SIG-M5 (cell line): ENCODE measurements at regions not wholly inside any gene's neighbourhood (a gene's known extent, or its start where the extent isn't known, plus 50 kb on each side); places are given as distances from the start of the nearest gene placed in this dataset.
"Not testable (repeated sequence)": the region's sequence is repeated elsewhere in the genome, so short reads cannot be mapped to it uniquely, and the experiment has no call there.

Experiments used
- DNase-seq: peaks from one replicate; lab custom pipeline; 2025; lab: John Stamatoyannopoulos, UW

DNA sequence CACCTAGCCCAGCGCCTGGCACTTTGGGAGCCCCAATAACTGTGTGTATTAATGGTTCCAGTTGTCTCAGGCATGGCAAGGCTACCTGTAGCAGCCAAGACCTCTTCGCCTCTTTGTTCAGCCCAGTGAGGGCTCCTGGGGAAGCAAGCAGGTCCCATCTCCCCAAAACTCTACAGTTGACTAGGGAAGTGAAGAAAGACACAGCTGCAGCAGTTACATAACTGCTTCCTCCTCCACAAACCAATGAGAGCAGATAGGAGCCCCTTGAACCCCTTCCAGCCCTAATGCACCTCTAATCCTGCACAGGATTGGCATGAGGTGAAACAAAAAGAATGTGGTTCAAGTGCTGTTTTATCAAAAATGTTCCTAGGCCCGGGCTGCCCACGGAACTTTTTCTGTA is 100.5 kb downstream of the SYF2 start:
- no peak for DNase-seq

DNA sequence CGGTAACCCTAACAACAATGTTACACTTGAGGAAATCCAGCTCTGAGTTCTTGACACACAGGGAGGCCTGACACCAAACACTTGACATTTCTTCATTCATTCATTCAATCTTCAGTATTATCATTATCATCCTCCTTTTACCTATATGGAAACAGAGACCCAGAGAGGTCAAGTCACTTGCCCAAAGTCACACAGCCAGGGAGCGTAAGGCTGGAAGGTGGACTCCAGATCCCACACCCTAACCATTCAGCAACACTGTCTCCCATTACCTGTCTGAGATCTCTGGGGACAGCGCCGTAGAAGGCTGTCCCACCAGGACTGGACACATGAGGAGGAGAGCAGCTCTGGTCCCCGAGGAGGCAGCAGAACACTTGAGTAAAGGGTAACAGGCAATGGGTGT is 101.4 kb downstream of the SYF2 start:
- DNase-seq, result no peak

- no peak for DNase-seq
These were observed 102.9 kb downstream of the SYF2 start for GRCh38 chr1:25129380-25129779.

DNA sequence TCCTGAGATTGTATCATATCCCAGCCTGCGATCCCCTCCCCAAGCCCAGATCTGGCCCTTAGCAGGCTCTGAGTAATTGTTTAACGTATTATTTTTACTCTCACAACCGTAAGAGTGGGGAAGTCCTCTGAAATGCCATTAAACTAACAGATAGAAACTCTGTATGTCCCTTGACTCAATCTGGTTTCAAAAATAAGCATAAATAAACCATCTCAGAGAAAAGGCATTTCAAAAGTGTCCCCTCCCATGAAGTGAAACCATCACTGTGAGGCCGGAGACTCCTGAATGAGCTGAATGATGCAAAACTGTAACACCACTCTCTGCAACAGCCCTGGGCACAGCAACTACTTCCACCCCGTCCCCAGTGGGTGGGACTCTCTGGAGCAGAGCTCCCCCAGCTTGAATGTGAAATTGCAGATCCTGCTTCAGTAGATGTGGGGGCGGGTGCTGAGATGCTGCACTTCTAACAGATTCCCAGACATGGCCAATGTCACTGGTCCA is 104.1 kb downstream of the SYF2 start:
- DNase-seq, result no peak

DNA sequence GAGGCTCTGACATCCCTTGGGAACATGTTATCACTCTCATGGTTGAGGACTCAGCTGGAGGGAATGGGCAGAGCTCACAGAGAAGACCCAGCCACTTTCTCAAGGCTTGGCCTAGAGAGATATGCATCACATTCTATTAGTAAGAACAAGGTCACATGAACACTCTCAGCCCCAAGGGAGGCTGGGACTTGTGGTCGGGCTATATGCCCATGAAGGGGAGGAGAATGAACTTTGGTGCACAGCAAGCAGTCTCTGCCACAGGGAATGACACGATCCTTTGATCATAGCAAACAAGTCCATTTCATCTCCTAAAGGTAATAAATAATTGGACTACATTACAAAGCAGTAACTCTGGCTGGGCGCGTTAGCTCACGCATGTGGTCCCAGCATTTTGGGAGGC is 105.7 kb downstream of the SYF2 start:
- no peak for DNase-seq

DNA sequence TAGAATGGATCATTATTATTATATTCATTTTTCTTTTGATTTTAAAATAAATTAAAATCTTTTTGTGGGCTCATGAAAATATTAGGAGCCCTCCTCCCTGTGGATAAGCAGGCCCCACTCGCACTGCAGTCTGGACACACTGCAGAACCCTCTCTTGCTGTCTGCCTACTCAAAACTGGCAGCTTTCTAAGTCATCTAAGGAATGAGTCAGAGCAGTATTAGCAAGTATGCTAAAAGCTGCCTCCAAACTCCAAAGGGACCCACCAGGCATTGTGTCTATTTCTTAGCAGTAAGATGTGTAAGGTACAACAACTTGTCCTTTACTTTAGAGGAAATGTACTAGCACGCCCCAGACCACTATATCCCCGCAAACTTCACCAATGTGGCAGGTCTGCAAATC is 108.8 kb downstream of the SYF2 start:
- DNase-seq, result no peak

DNA sequence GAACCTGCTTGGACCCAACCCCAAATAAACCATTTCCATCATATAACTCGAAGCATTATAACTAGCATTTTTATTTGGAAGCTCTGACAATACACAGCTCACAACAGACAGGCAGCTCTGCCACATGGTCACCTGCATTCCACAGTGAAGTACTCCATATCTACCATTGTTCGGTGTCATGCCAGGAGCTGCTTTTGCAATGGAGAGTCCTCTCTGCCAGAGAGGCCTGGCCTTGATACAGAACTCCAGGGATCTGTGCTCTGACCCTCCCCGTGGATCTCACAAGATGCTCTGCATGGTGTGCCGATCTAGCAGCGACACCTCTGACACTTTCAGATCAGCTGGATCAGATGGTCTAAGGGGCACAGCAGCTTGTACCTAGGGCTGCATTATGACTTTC is 109.6 kb downstream of the SYF2 start:
- no peak for DNase-seq

- DNase-seq, result no peak
These were observed 112.0 kb downstream of the SYF2 start for GRCh38 chr1:25120281-25120680.

DNA sequence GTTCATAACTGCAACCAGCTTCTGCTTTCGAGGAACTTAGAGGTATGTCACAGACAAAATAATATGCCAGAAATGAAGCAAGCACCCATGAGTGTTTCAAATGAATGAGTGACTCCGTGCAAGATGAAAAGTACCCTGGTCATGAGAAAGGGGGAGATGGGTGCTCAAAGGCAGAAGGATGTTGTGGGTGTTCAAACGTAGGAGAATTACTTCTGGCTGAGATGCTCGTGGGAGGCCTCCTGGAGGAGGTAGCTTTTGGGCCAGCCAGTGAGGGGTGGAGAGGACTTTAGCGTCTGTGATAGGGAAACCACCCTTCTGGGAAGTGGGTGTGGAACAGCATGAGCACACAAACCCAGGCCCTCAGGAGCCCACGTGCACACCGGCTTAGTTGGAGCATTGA is 113.8 kb downstream of the SYF2 start:
- no peak for DNase-seq

DNA sequence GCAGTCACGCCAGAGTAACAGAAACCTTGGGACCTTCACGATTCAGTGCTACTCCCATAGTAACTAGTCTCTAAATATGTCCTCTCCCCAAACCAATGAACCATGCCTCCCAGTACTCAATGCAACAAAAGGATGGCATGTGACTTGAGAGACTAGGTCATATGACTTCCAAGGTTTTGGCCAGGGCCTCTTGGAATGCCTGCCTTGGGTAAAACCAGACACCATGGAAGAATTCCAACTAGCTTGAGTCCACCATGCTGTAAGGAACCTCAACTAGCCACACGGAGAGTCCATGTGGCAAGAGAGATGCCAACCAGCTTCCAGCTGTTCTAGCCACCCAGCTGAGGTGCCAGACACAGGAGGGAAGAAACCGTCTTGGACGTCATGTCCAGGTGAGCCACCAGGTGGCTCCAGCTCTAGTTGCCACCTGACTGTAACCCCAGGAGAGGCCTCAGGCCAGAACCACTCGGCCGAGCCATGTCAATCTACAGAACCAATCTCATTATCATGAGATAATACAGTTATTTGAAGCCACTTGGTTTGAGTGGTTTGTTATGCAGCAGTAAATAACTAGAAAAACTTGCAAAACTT is 115.0 kb downstream of the SYF2 start:
- no peak for DNase-seq

DNA sequence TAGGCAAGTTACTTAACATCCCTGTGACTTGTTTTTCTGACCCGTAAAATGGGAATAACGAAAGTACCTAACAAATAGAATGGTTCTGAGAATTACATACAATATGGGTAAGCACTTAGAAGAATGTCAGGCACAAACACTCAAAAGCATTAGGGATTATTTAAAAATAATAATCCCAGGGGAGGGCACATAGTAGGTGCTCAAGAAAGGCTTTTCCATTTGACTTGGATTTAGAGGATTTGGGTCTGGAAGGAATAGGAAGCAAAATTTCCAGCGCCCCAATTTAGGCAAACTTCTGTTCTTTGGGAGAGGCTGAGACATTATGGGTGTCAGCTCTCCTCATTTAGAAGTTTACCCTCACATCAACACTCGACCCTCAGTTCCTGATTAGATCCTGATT is 115.5 kb downstream of the SYF2 start:
- no peak for DNase-seq

GRCh38 chr1:25116117-25116516 is 116.2 kb downstream of the SYF2 start:
- not testable (repeated sequence) for DNase-seq

GRCh38 chr1:25113731-25114130 is 118.6 kb downstream of the SYF2 start:
- DNase-seq, result no peak

DNA sequence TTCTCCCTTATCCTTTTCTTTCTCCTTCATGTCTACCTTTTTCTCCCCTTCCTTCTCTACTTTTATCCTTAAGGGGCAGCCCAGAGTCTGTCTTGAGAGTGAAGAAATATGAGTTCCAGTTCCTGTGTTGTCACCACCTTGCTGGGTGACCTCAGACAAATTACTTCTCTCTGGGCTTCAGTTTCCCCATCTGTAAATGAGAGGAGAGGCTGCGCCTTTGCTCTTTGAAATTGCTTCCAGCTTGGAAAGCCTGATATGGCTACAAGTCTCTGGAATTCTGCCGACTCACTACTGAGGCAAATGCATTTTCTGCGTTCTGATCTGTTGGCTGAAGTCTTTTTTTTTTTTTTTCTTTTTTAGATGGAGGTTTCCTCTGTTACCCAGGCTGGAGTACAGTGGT is 119.2 kb downstream of the SYF2 start:
- DNase-seq, result no peak

DNA sequence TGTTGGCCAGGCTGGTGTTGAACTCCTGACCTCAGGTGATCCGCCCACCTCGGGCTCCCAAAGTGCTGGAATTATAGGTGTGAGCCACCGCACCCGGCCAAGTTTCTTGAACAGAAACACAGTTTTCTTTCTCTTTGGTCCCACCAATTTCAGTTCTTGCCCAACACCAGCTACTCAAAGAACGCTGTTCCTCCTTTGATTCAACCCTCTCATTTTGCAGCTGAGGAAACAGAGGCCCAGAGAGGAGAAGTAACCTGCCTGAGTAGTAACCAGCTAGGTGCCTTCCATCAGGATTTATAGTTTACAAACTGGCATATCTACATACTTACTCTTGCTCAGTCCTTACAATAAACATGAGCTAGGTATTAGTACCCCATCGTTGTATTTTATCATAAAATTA is 119.9 kb downstream of the SYF2 start:
- no peak for DNase-seq

DNA sequence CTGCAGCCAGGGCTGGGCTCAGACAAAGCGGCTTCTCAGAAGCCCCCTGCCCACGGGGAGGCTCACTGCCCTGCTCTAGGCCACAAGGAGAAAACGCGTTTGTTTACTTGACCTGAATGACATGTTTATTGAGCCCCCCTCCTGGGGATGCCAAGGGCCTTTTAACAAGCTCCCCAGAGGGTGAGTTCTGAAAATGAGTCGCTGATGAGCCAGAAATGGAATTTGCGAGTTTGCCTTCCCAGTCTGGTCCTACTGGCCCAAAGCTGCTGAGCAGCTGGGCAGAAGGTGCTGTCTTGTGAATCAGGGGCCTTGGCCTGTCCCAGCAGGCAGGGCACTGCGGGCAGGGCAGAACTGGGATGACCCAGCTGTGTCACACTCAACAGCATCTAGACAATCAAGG is 120.6 kb downstream of the SYF2 start:
- no peak for DNase-seq

DNA sequence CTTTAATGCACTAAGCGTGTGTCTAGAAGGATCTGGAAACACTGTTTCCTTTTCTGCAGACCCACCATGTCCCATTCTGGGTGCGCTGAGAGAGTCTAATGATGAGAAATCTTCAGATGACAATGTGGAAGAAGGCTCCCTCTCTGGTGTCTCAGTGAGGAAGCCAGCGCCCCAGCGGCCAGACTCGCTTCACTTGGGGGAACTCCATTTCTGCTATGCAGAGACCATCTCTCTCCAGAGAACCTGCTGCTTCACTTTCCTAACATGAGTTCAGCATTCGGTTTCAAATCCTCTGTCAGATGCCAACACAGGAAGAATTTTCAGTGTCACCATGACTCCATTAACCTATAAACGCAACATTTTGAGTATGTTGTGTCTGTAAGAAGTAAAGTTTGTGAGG is 121.8 kb downstream of the SYF2 start:
- DNase-seq, result no peak

- DNase-seq, result no peak
These were observed 122.3 kb downstream of the SYF2 start for GRCh38 chr1:25110036-25110435.

DNA sequence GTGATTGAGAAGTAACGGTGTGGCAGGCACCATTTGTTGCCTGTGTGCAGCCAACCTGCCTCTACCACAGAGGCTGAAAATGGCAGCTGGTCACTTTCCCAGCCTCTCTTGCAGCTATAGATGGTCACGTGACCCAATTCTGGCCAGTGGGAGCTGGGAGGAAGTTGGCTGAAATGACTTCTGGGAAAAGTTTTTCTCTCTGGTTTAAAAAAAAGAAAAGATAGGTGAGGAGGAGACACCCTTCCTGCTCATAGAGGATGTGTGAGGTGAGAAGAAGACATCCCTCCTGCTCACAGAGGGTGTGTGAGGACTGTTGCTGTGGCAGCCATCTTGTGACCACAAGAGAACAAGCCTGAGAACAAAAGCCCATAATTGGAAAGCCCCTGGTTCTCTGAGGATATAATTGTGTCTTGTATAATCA is 122.8 kb downstream of the SYF2 start:
- no peak for DNase-seq

DNA sequence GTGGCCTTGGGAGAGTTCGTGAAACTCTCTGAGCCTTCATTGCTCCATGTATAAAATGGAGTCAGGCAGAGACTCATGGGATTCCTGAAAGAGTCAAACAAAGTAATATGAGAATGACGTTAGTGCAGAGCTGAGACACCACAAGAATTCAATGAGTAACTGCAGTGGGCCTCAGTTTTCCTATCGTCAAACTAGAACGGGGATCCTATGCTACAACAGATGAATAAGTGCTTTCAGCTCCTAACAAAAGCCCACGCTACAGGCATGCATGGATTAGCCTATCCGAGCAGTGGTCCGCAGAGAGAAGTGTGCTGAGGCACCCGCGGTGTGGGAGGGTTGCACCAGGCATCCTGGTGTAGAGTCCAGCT is 124.7 kb downstream of the SYF2 start:
- DNase-seq, result no peak

DNA sequence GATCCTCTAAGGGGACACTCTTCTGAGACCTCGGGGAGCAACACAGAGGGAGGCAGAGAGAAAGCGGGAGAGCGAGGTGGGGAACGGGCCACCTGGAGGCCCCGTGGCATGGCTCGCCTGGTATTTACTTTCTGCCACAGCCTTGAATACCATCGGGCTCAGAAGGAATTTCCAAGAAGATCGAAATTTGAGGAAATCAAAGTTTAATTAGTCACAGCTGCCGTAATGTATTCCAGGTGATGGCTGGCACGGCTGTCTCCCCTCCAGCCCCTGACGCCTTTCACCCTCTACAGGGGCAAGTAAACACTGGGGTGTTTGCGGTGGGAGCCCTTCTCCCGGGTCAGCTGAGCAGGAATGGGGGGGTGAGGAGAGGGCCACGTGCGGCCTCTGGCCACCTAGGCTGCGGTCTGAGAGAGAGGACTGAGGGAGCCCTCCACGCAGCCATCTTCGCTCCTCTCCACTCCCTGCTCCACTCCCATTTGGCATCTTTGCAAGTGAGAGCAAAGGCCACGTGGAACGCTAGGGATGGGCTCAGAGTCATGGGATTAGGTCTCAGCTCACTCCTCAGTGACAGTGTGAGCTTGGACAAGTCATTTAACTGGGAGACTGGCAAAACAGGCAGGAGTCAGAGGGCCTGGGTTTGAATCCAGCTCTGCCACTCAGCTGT is 125.2 kb downstream of the SYF2 start:
- no peak for DNase-seq

- no peak for DNase-seq
These were observed 126.0 kb downstream of the SYF2 start for GRCh38 chr1:25106352-25106751.

GRCh38 chr1:25105836-25106235 is 126.5 kb downstream of the SYF2 start:
- no peak for DNase-seq

GRCh38 chr1:25104932-25105561 is 127.3 kb downstream of the SYF2 start:
- no peak for DNase-seq
